HCT116 (cell line): ENCODE measurements at regions not wholly inside any gene's neighbourhood (a gene's known extent, or its start where the extent isn't known, plus 50 kb on each side); places are given as distances from the start of the nearest gene placed in this dataset.

Experiments
- ATAC-seq: fragments of 200-7000 bp; cut with Tn5 transposase; 2 replicates; pipeline ENCODE4 v1.9.1; 2020; ENCODE audit warnings: mild to moderate bottlenecking, moderate library complexity
- BruUV-seq: library from RNA; stranded (reverse); fragments of 400-500 nt; replicated peaks from 2 replicates; lab custom pipeline; 2021; lab: Mats Ljungman, UMichigan
- CTCF ChIA-PET: fragments of 300-600 bp; sonication (Branson Sonifier 250); formaldehyde crosslinking; loops from one replicate; lab custom pipeline; 2021; ENCODE audit warnings: antibody characterized with exemption; lab: Charles Lee
- POLR2A ChIA-PET: fragments of 300-600, 350-600 bp; sonication (Branson Sonifier 250); formaldehyde crosslinking; loops from one replicate; lab custom pipeline; 2021; ENCODE audit warnings: antibody characterized with exemption; lab: Charles Lee
- RAD21 ChIA-PET, 2 experiments: fragments of 300-600 bp; sonication (Branson Sonifier 250); formaldehyde crosslinking; loops; one replicate each; lab custom pipeline; 2023; ENCODE audit warnings: low total read pairs in 2 of 2; ENCODE audit not compliant: uncharacterized antibody in 2 of 2, unreplicated experiment in 2 of 2, low non-redundant PET in 1 of 2; lab: Charles Lee
- DNase-seq: peaks from one replicate; pipeline ENCODE4 v3.0.0-alpha.2; 2010; ENCODE audit warnings: low read depth, low spot score
- H2AFZ ChIP-seq: fragments of 200-600 bp; shearing (Covaris generic), sonication (generic); 2 replicates; pipeline ENCODE4 v1.6.1; 2017; ENCODE audit warnings: low read depth, mixed run types, mixed read lengths, antibody characterized with exemption, low read length; ENCODE audit not compliant: poor library complexity, severe bottlenecking
- H3K27ac ChIP-seq: 2 replicates; pipeline ENCODE4 v1.5.1; 2012; ENCODE audit warnings: low read depth, low read length
- H3K27me3 ChIP-seq: fragments of 200-600 bp; sonication (generic); 2 replicates; pipeline ENCODE4 v1.6.1; 2016; ENCODE audit warnings: mixed run types, low read length, mixed read lengths; ENCODE audit not compliant: insufficient read depth
- H3K36me3 ChIP-seq, 2 experiments: fragments of 200-500 bp in 1 of 2; fragments of 200-600 bp in 1 of 2; sonication (Bioruptor generic) in 1 of 2; sonication (generic) in 1 of 2; 2 replicates each; pipeline versions ENCODE4 v1.5.1 to v1.6.1; 2014 to 2016; ENCODE audit warnings: low read length in 2 of 2, inconsistent platforms in 1 of 2, mixed read lengths in 1 of 2, mixed run types in 1 of 2; ENCODE audit not compliant: insufficient read depth in 2 of 2, control insufficient read depth in 1 of 2
- H3K4me1 ChIP-seq, 2 experiments: fragments of 200-600 bp in 1 of 2; sonication (generic) in 1 of 2; 2 replicates each; pipeline versions ENCODE4 v1.5.1 to v1.6.1; 2012 to 2017; ENCODE audit warnings: low read length in 2 of 2, inconsistent platforms in 1 of 2, mild to moderate bottlenecking in 1 of 2, mixed read lengths in 1 of 2, mixed run types in 1 of 2, moderate library complexity in 1 of 2; ENCODE audit not compliant: insufficient read depth in 2 of 2, control insufficient read depth in 1 of 2
- H3K4me2 ChIP-seq: fragments of 200-600 bp; sonication (generic); 2 replicates; pipeline ENCODE4 v1.6.1; 2017; ENCODE audit warnings: mixed run types, low read length, mixed read lengths
- H3K4me3 ChIP-seq, 2 experiments: fragments of 200-600 bp in 1 of 2; sonication (generic) in 1 of 2; replicated peaks in 1 of 2; 2 replicates each; pipeline ENCODE4 v1.5.1; 2011 to 2016; ENCODE audit warnings: low read length in 2 of 2, control low read depth in 1 of 2, low read depth in 1 of 2, mild to moderate bottlenecking in 1 of 2, mixed read lengths in 1 of 2, mixed run types in 1 of 2
- H3K79me2 ChIP-seq: fragments of 200-600 bp; sonication (generic); 2 replicates; pipeline ENCODE4 v1.6.1; 2017; ENCODE audit warnings: mild to moderate bottlenecking, mixed run types, low read length, moderate library complexity, mixed read lengths; ENCODE audit not compliant: insufficient read depth
- H3K9ac ChIP-seq: fragments of 200-600 bp; sonication (generic); 2 replicates; pipeline ENCODE4 v1.6.1; 2016; ENCODE audit warnings: low read length, mixed read lengths
- H3K9me2 ChIP-seq: fragments of 200-600 bp; sonication (generic), shearing (Covaris generic); 2 replicates; pipeline ENCODE4 v1.6.1; 2017; ENCODE audit warnings: mixed run types, mild to moderate bottlenecking, moderate library complexity; ENCODE audit not compliant: insufficient read depth
- H3K9me3 ChIP-seq, 2 experiments: fragments of 200-500 bp in 1 of 2; fragments of 200-600 bp in 1 of 2; sonication (Bioruptor generic) in 1 of 2; sonication (generic) in 1 of 2; 2 replicates each; pipeline ENCODE4 v1.6.1; 2014 to 2017; ENCODE audit warnings: low read length in 2 of 2, mixed read lengths in 2 of 2, inconsistent platforms in 1 of 2, low read depth in 1 of 2, mild to moderate bottlenecking in 1 of 2, mixed run types in 1 of 2, moderate library complexity in 1 of 2; ENCODE audit not compliant: control insufficient read depth in 1 of 2, insufficient read depth in 1 of 2
- H4K20me1 ChIP-seq: fragments of 200-600 bp; sonication (generic), shearing (Covaris generic); 2 replicates; pipeline ENCODE4 v1.6.1; 2017; ENCODE audit warnings: mixed run types, mild to moderate bottlenecking, moderate library complexity; ENCODE audit not compliant: insufficient read depth
- EZH2 ChIP-seq: fragments of 200-600 bp; sonication (generic); IDR thresholded peaks from 2 replicates; pipeline ENCODE4 v1.6.1; 2017; ENCODE audit warnings: antibody characterized with exemption, mixed run types
- REST ChIP-seq: IDR thresholded peaks from 2 replicates; pipeline ENCODE4 v1.6.1; 2012; ENCODE audit warnings: low read depth
- intact Hi-C: fragments of 100-400 bp; cut with micrococcal nuclease; formaldehyde crosslinking; loops from 2 replicates; pipeline ENCODE4 v1.10.0; 2022

DNA sequence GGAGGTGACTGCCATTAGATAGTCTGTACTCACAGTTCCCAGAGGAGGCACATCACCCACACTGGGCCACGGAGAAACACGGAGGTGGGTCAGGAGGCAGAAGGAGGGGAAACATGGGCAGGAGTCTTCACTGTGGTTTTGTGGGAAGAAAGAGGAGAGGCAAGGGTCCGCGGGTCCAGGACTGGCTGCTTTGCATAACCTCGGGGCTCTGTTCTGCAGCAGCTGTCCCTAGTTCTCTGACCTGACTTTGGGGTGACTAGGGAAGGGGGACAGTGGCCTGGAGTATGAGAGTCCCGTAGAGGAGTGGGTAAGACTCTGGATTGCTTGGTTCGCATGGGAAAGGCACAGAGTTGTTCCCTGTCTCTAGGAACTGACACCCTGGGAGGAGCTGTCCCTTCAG is 238.3 kb upstream of the RAB6C start:
- ChIA-PET POLR2A (no interaction called here), CTCF (no interaction called here)

More for the DNA sequence above, 238.3 kb upstream of the RAB6C start:
- Histone ChIP-seq H3K4me3 (no peak overlapping the region), H3K27me3 (peaks cover 9% of the 10 kb centered on the region; the same call in 1 of the 2 replicates), H3K9me3 (no peaks in the 10 kb centered on the region), H3K9ac (no peak overlapping the region), H3K27ac (no peak overlapping the region), H3K9me2 (no peaks in the 10 kb centered on the region), H3K4me1 (no peaks in the 10 kb centered on the region), H3K79me2 (no peaks in the 10 kb centered on the region), H2AFZ (no peak overlapping the region), H4K20me1 (no peaks in the 10 kb centered on the region), H3K4me2 (no peak overlapping the region), H3K36me3 (no peaks in the 10 kb centered on the region)
- no peak for DNase-seq
- ATAC-seq, result no peak
- RAD21 ChIA-PET, result no interaction called here
- BruUV-seq, result no TSS peak
- TF ChIP-seq EZH2 (no peak), REST (no peak)
- intact Hi-C loops, result no loop called here
